K562 (cell line): ENCODE measurements at regions not wholly inside any gene's neighbourhood (a gene's known extent, or its start where the extent isn't known, plus 50 kb on each side); places are given as distances from the start of the nearest gene placed in this dataset.

Source experiments
- ATAC-seq: fragments of 200-7000 bp; cut with Tn5 transposase; 3 replicates; pipeline ENCODE4 v1.9.1; 2020; ENCODE audit warnings: moderate library complexity
- BruUV-seq: library from RNA; stranded (reverse); fragments of 400-500 nt; replicated peaks from 2 replicates; lab custom pipeline; 2021; lab: Mats Ljungman, UMichigan
- CTCF ChIA-PET: fragments of 300-600 bp; formaldehyde crosslinking; extraction: SDS; loops from one replicate; lab custom pipeline; 2021; ENCODE audit warnings: low intra/inter-chr PET ratio; lab: Yijun Ruan, JAX
- POLR2A ChIA-PET: fragments of 300-600, 350-650 bp; sonication (Branson Sonifier 250); formaldehyde crosslinking; extraction: SDS; loops from one replicate; lab custom pipeline; 2021; ENCODE audit warnings: antibody characterized with exemption, inconsistent platforms; lab: Yijun Ruan, JAX
- DNase-seq, 4 experiments: peaks; one replicate each; pipeline versions ENCODE4 v3.0.0 to v3.0.0-alpha.2; 2011 to 2018; ENCODE audit warnings: low spot score in 3 of 4, mixed read lengths in 3 of 4; ENCODE audit errors: extremely low read depth in 1 of 4
- FAIRE-seq: peaks from 2 replicates; lab custom pipeline; 2011; peaks lifted over from hg19 to GRCh38; lab: Jason Lieb, UNC
- H2AFZ ChIP-seq: 2 replicates; pipeline ENCODE4 v1.6.0; 2011; ENCODE audit warnings: low read depth, low read length, control low read depth, inconsistent platforms
- H3K27ac ChIP-seq: fragments of 200-600 bp; 3 replicates; pipeline ENCODE4 v1.8.0; 2011; ENCODE audit warnings: low read depth, mild to moderate bottlenecking, control low read depth, inconsistent platforms, low read length, moderate library complexity, mixed read lengths; ENCODE audit errors: extremely low read depth
- H3K27me3 ChIP-seq, 2 experiments: fragments of 300-600 bp in 1 of 2; 2 replicates in 1 of 2; 3 replicates in 1 of 2; pipeline versions ENCODE4 v1.6.0 to v1.8.0; 2011; ENCODE audit warnings: inconsistent platforms in 2 of 2, low read length in 2 of 2, mild to moderate bottlenecking in 1 of 2, mixed read lengths in 1 of 2, moderate library complexity in 1 of 2; ENCODE audit not compliant: control insufficient read depth in 2 of 2, insufficient read depth in 2 of 2
- H3K36me3 ChIP-seq: fragments of 300-600 bp; 3 replicates; pipeline ENCODE4 v1.8.0; 2011; ENCODE audit warnings: mild to moderate bottlenecking, low read length, inconsistent platforms; ENCODE audit not compliant: control insufficient read depth, insufficient read depth
- H3K4me1 ChIP-seq, 2 experiments: fragments of 200-600 bp in 1 of 2; replicated peaks in 1 of 2; 2 replicates in 1 of 2; 3 replicates in 1 of 2; pipeline versions ENCODE4 v1.5.1 to v1.8.0; 2011; ENCODE audit warnings: inconsistent platforms in 2 of 2, low read length in 2 of 2, mild to moderate bottlenecking in 1 of 2, mixed read lengths in 1 of 2, moderate library complexity in 1 of 2; ENCODE audit not compliant: control insufficient read depth in 2 of 2, insufficient read depth in 2 of 2
- H3K4me2 ChIP-seq: 2 replicates; pipeline ENCODE4 v1.6.1; 2011; ENCODE audit warnings: low read length, control low read depth, inconsistent platforms, mixed read lengths; ENCODE audit not compliant: insufficient read depth
- H3K4me3 ChIP-seq: fragments of 200-600 bp; sonication (generic), shearing (Covaris generic); 2 replicates; pipeline ENCODE4 v1.5.1; 2016; ENCODE audit warnings: control low read depth, inconsistent platforms
- H3K79me2 ChIP-seq: fragments of 200-600 bp; 3 replicates; pipeline ENCODE4 v1.8.0; 2011; ENCODE audit warnings: low read length, inconsistent platforms; ENCODE audit not compliant: control insufficient read depth, insufficient read depth
- H3K9ac ChIP-seq, 2 experiments: 2 replicates each; pipeline versions ENCODE4 v1.6.0 to v1.6.1; 2011; ENCODE audit warnings: low read depth in 2 of 2, low read length in 2 of 2, control low read depth in 1 of 2, inconsistent platforms in 1 of 2, mild to moderate bottlenecking in 1 of 2, mixed read lengths in 1 of 2; ENCODE audit not compliant: insufficient read depth in 1 of 2
- H3K9me1 ChIP-seq: one replicate; pipeline ENCODE4 v1.6.0; 2011; ENCODE audit warnings: inconsistent platforms, mild to moderate bottlenecking, low read length, moderate library complexity; ENCODE audit not compliant: control insufficient read depth, insufficient read depth
- H3K9me3 ChIP-seq: replicated peaks from 2 replicates; pipeline ENCODE4 v1.5.1; 2011; ENCODE audit warnings: low read depth, low read length, inconsistent platforms; ENCODE audit not compliant: control insufficient read depth, insufficient read depth
- H4K20me1 ChIP-seq: replicated peaks from 2 replicates; pipeline ENCODE4 v1.6.1; 2011; ENCODE audit warnings: low read length, inconsistent platforms, mixed read lengths; ENCODE audit not compliant: control insufficient read depth, insufficient read depth
- ARID1B ChIP-seq: fragments of 450-650 bp; IDR thresholded peaks from 2 replicates; pipeline ENCODE4 v1.6.1; 2016; ENCODE audit warnings: antibody characterized with exemption, mild to moderate bottlenecking, inconsistent platforms
- CREB1 ChIP-seq, 2 experiments: sonication (generic) in 1 of 2; formaldehyde crosslinking in 1 of 2; IDR thresholded peaks; 2 replicates each; pipeline versions ENCODE4 v1.6.1 to v1.8.0; 2012 to 2022; ENCODE audit warnings: inconsistent platforms in 1 of 2, mild to moderate bottlenecking in 1 of 2, missing genetic modification reagents in 1 of 2, moderate library complexity in 1 of 2
- CTBP1 ChIP-seq: fragments of 450-650 bp; IDR thresholded peaks from 2 replicates; pipeline ENCODE4 v1.6.1; 2016; ENCODE audit warnings: borderline replicate concordance
- DACH1 ChIP-seq: fragments of 450-650 bp; IDR thresholded peaks from 2 replicates; pipeline ENCODE4 v1.6.1; 2018; ENCODE audit not compliant: partially characterized antibody
- L3MBTL2 ChIP-seq: fragments of 450-650 bp; IDR thresholded peaks from 2 replicates; pipeline ENCODE4 v1.6.1; 2016; ENCODE audit warnings: mild to moderate bottlenecking, moderate library complexity
- NCOA4 ChIP-seq: fragments of 450-650 bp; IDR thresholded peaks from 2 replicates; pipeline ENCODE4 v1.6.1; 2018; ENCODE audit warnings: mild to moderate bottlenecking; ENCODE audit not compliant: partially characterized antibody
- RAD21 ChIP-seq, 2 experiments: fragments of 250-450 bp in 1 of 2; fragments of 450-650 bp in 1 of 2; sonication (Bioruptor Pico) in 1 of 2; formaldehyde crosslinking in 1 of 2; IDR thresholded peaks in 1 of 2; conservative IDR thresholded peaks in 1 of 2; 2 replicates each; pipeline versions ENCODE4 v1.4.0 to v1.8.0; 2020 to 2022; ENCODE audit warnings: mild to moderate bottlenecking in 2 of 2, moderate library complexity in 1 of 2
- SMC3 ChIP-seq: conservative IDR thresholded peaks from 2 replicates; pipeline ENCODE4 v1.6.1; 2011; ENCODE audit warnings: low read depth, low read length, improper control_type of control experiment; ENCODE audit not compliant: insufficient read depth
- SOX6 ChIP-seq: fragments of 450-650 bp; IDR thresholded peaks from 2 replicates; pipeline ENCODE4 v1.6.1; 2014; ENCODE audit warnings: mild to moderate bottlenecking
- ZNF174 ChIP-seq: fragments of 250-450 bp; sonication (Bioruptor Pico); IDR thresholded peaks from 2 replicates; pipeline ENCODE4 v1.4.0; 2020; ENCODE audit warnings: mild to moderate bottlenecking
- ZNF3 ChIP-seq: fragments of 250-450 bp; sonication (Bioruptor Pico); IDR thresholded peaks from 2 replicates; pipeline ENCODE4 v1.5.0; 2021; ENCODE audit warnings: mild to moderate bottlenecking, moderate library complexity
- in situ Hi-C: fragments of 300-500 bp; cut with MboI; formaldehyde crosslinking; loops from 4 replicates; pipeline ENCODE4 v1.15.0; 2018; ENCODE audit warnings: inconsistent platforms, mixed read lengths
- intact Hi-C: fragments of 100-400 bp; cut with micrococcal nuclease; formaldehyde crosslinking; loops from 2 replicates; pipeline ENCODE4 v1.14.2; 2022
- TF ChIP-seq, protein P1 (sequence below): sonication (generic); formaldehyde crosslinking; IDR thresholded peaks from 2 replicates; pipeline ENCODE4 v1.9.0; 2022; ENCODE audit warnings: mild to moderate bottlenecking, missing genetic modification reagents

DNA sequence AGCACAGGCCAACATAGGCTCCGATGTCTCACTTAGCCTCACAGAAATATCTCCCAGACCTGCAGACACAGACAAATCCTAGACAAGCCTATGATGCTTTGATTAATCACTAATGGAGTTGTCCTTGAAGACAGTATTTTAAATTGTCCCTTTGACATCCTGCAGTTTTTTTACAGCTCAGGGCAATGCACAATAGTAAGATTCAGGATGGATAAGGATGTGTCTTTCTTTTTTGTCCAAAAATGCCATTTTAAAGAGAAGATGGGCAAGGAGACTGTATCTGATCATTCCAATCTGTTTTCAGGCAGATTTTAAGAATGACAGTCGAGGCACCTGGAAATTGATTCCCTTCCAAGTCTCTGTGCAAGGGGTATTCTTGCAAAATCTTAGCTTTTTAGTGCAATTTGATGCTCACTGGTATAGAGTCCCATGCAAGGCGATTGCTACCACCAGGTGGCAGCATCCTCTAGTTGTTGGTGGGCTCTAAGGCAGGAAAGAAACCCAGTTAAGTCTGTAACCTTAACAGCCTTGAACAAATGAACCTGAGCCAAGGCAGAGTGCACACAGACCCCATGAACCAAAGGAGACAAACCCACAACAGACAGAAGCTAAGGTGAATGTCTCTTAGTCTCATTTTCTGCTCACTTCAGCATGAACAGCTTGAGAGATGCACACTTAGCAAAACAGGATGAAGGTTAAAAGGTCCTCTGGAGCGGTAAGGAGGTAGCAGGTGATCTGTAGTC, 51.2 kb upstream of the MINAR1 start (continued):
- TF ChIP-seq CREB1 (IDR thresholded peaks at IDR 0.05) (no peak), CREB1 (CRISPR knock-in tag; IDR thresholded peaks at IDR 0.05) (no peak), NCOA4 (no peak), RAD21 (CRISPR knock-in tag; conservative IDR thresholded peaks at IDR 0.05 in 1 of 2, IDR thresholded peaks at IDR 0.05 in 1 of 2) (peak; percentile 66 to 87), DACH1 (no peak), SMC3 (peak; percentile 84), CTBP1 (0 out of 2 replicates have a peak, but pooled peaks have one; percentile 12)
- TF ChIP-seq, all 486 proteins: peak for 10

DNA sequence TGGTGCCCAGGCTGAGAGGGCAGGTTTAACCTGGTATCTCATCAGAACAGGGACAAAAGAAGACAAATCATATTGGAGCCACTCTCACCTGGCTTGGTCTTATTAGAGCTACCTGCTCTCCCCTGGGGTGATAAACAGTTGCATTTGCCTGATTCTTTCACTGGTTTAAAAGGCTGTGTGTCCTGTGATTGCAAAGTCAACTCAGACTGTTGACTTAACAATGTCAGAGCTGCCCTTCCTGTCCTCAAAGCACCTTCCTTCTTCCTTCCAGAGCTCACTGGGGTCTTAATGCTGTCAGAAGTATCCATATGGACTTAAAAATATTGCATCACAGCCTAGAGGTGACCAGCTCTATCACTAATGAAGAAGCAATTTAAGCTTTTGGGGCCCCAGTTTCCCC, 50.5 kb upstream of the MINAR1 start:
- in situ Hi-C loops (loop anchor here (10.0 kb wide), 1 partner anchor 213 kb away; no protein-coding TSS in a partner anchor), intact Hi-C loops (loop anchor here (1.0 to 10.0 kb wide), 5 partner anchors 39 to 793 kb away; no protein-coding TSS in a partner anchor)
- FAIRE-seq (no peak), ATAC-seq (no peak), DNase-seq (no peak)
- Histone ChIP-seq H3K9ac (no peak overlapping the region), H2AFZ (no peak overlapping the region), H3K27ac (no peak overlapping the region), H3K27me3 (no peaks in the 10 kb centered on the region), H3K79me2 (no peaks in the 10 kb centered on the region), H3K4me3 (no peak overlapping the region), H3K36me3 (no peaks in the 10 kb centered on the region), H3K4me1 (peaks cover 0 to 6% of the 10 kb centered on the region in 2 experiments; a peak in 1 of 5 replicates), H3K9me1 (no peaks in the 10 kb centered on the region), H3K4me2 (no peak overlapping the region), H3K9me3 (no peaks in the 10 kb centered on the region), H4K20me1 (0 out of 2 replicates have a peak, but pooled peaks cover 4% of the 10 kb centered on the region)
- ChIA-PET CTCF (interaction anchor here (0.8 to 1.8 kb wide), 3 partner anchors 214 to 792 kb away, joined by 3 to 20 read pairs (median 5); no protein-coding TSS in a partner anchor), POLR2A (interaction anchor here (0.7 to 1.2 kb wide), 2 partner anchors 211 to 214 kb away, joined by 3 read pairs; no protein-coding TSS in a partner anchor)
- BruUV-seq = no TSS peak
- TF ChIP-seq ZNF174 (no peak), ARID1B (no peak), L3MBTL2 (no peak), SOX6 (no peak), ZNF3 (CRISPR knock-in tag) (no peak)
- TF ChIP-seq, protein P1, sequence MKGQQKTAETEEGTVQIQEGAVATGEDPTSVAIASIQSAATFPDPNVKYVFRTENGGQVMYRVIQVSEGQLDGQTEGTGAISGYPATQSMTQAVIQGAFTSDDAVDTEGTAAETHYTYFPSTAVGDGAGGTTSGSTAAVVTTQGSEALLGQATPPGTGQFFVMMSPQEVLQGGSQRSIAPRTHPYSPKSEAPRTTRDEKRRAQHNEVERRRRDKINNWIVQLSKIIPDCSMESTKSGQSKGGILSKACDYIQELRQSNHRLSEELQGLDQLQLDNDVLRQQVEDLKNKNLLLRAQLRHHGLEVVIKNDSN = no peak
